GM06990 (cell line): ENCODE measurements at regions not wholly inside any gene's neighbourhood (a gene's known extent, or its start where the extent isn't known, plus 50 kb on each side); places are given as distances from the start of the nearest gene placed in this dataset.
"Not testable (repeated sequence)": the region's sequence is repeated elsewhere in the genome, so short reads cannot be mapped to it uniquely, and the experiment has no call there.

Experiments
- DNase-seq: peaks from one replicate; pipeline ENCODE4 v3.0.0-alpha.2; 2011; ENCODE audit not compliant: insufficient read length; ENCODE audit errors: extremely low read depth
- H3K27me3 ChIP-seq: replicated peaks from 2 replicates; pipeline ENCODE4 v1.6.0; 2011; ENCODE audit warnings: low read length; ENCODE audit not compliant: control insufficient read depth, insufficient read depth
- H3K36me3 ChIP-seq: 2 replicates; pipeline ENCODE4 v1.5.1; 2011; ENCODE audit warnings: low read length; ENCODE audit not compliant: control insufficient read depth, insufficient read depth
- H3K4me3 ChIP-seq: replicated peaks from 2 replicates; pipeline ENCODE4 v1.5.1; 2011; ENCODE audit warnings: low read depth, mild to moderate bottlenecking, control low read depth, low read length
- CTCF ChIP-seq: IDR thresholded peaks from 2 replicates; pipeline ENCODE4 v1.5.1; 2011; ENCODE audit warnings: low read length, control low read depth, mild to moderate bottlenecking, inconsistent platforms; ENCODE audit not compliant: insufficient read depth, poor library complexity, severe bottlenecking

DNA sequence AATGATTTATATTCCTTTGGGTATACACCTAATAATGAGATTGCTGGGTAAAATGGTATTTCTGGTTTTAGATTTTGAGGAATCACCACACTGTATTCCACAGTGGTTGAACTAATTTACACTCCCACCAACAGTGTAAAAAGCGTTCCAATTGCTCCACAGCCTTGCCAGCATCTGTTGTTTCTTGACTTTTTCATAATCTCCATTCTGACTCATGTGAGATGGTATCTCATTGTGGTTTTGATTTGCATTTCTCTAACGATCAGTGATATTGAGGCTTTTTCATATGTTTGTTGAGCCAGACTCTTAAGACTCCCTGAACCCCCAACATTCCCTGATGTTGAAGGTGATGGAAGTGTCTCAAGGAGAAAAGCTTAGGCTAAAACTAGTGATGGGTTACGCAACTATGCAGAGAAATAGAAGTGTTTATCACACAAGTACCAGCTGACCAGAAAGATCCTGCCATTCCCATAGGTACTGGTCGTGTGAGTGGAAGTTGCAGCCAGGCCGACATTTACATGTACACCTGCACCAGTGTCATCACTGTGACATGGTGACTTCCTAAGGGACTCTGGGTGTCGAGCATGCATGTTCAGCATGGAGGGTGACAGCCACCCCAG is 711.2 kb upstream of the NRP1 start:
- DNase-seq: no peak
- no peak for TF ChIP-seq CTCF
- H3K36me3 ChIP-seq: no peaks in the 10 kb centered on the region
- H3K27me3 ChIP-seq: no peaks in the 10 kb centered on the region
- no peak overlapping the region for H3K4me3 ChIP-seq

DNA sequence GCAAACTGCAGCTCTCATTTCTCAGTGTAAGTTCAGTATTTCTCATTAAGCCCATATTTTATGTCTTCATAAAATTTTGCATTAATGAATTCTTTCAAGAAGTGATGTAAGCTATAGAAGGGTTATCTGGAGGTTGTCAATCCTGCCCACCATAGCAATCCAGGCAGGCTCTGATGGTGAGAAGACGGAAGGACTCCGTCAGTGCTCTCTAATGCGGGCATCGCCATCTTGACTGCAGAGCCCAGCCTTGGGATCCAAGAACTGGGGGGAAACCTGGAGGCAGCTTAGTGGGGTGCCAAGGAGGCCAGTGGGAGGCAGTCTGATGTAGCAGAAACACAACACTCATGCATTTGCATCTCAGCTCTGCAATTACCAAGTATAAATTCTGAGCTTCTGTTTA is 707.4 kb upstream of the NRP1 start:
- TF ChIP-seq CTCF: no peak
- no peaks in the 10 kb centered on the region for H3K27me3 ChIP-seq
- no peak overlapping the region for H3K4me3 ChIP-seq
- H3K36me3 ChIP-seq: no peaks in the 10 kb centered on the region
- DNase-seq: no peak

DNA sequence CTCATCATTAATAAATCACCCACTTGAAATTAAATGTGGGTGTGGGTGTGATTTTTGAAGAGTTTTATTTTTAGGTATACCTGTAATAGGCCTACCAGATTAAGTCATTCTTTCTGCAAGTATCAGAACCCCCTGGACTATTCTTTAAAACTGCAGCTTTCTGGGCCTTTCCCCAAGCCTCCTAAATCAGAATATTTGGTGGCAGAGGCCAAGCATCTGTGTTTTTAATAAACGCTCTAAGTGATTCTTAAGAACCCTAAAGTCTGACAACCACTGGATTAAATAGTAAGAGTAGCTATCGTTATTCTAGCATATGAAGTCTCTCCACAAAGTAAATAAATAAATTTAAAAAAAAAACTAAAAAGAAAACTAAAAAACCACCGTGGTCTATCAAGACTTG is 703.0 kb upstream of the NRP1 start:
- no peak for TF ChIP-seq CTCF
- H3K36me3 ChIP-seq: no peaks in the 10 kb centered on the region
- no peak for DNase-seq
- H3K27me3 ChIP-seq: no peaks in the 10 kb centered on the region
- H3K4me3 ChIP-seq: no peak overlapping the region

- H3K36me3 ChIP-seq, H3K4me3 ChIP-seq, H3K27me3 ChIP-seq, DNase-seq: not testable (repeated sequence)
Observed at GRCh38 chr10:34035241-34035790, 700.8 kb upstream of the NRP1 start.

DNA sequence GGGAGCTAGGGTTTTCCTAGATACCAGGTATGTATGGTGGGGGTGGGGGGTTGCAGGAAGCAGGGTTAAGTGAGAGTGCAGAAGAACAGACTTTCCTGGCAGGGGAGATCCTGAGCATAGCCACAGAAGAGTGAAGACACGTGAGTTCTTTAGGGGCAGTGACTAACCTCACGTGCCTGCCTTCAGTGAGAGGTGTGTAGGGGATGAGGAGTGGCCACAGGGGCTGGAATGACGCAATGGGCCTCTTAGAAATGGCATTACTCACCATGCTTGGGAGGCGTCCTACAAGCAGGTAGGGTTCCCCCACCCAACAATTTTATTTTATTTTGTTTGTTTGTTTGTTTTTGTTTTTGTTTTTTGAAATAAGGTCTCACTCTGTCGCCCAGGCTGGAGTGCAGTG is 698.6 kb upstream of the NRP1 start:
- no peaks in the 10 kb centered on the region for H3K27me3 ChIP-seq
- no peaks in the 10 kb centered on the region for H3K36me3 ChIP-seq

DNA sequence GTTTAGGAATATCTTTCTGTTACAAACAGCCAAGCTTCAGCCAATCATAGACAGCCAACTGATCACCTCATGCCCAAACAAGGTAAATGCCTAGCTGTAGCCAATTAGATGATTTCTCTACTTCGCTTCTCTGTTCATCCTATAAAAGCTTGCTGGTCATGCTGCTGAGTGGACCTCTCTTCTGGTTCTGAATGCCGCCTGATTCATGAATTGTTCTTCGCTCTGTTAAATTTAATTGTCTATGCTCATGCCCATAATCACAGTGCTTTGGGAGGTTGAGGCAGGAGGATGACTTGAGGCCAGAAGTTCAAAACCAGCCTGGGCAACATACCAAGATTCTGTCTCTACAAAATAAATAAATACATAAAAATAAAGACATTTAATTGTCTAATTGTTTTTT is 698.1 kb upstream of the NRP1 start:
- Histone ChIP-seq H3K27me3 (no peaks in the 10 kb centered on the region), H3K36me3 (no peaks in the 10 kb centered on the region), H3K4me3 (no peak overlapping the region)
- TF ChIP-seq CTCF: no peak
- no peak for DNase-seq

More for the DNA sequence above, 698.6 kb upstream of the NRP1 start:
- TF ChIP-seq CTCF: no peak
- no peak overlapping the region for H3K4me3 ChIP-seq
- no peak for DNase-seq
